BLaER1 (cell line): ENCODE measurements at regions not wholly inside any gene's neighbourhood (a gene's known extent, or its start where the extent isn't known, plus 50 kb on each side); places are given as distances from the start of the nearest gene placed in this dataset.

Source experiments
- H3K27ac ChIP-seq: shearing (Covaris generic); formaldehyde crosslinking; 2 replicates; pipeline ENCODE4 v1.8.1; 2022
- H3K27me3 ChIP-seq: shearing (Covaris generic); formaldehyde crosslinking; 2 replicates; pipeline ENCODE4 v1.8.1; 2022
- H3K36me3 ChIP-seq: shearing (Covaris generic); formaldehyde crosslinking; 2 replicates; pipeline ENCODE4 v1.8.1; 2022
- H3K4me1 ChIP-seq: shearing (Covaris generic); formaldehyde crosslinking; 2 replicates; pipeline ENCODE4 v1.8.1; 2022
- H3K4me2 ChIP-seq: shearing (Covaris generic); formaldehyde crosslinking; 2 replicates; pipeline ENCODE4 v1.8.1; 2022
- H3K4me3 ChIP-seq: shearing (Covaris generic); formaldehyde crosslinking; 2 replicates; pipeline ENCODE4 v1.8.1; 2022
- H3K9ac ChIP-seq: shearing (Covaris generic); formaldehyde crosslinking; 2 replicates; pipeline ENCODE4 v1.8.1; 2022
- H3K9me3 ChIP-seq: shearing (Covaris generic); formaldehyde crosslinking; 2 replicates; pipeline ENCODE4 v1.8.1; 2022
- H4K20me1 ChIP-seq: shearing (Covaris generic); formaldehyde crosslinking; 2 replicates; pipeline ENCODE4 v1.8.1; 2022
- Cebpa-rat ChIP-seq: shearing (Covaris generic); IDR thresholded peaks from 2 replicates; pipeline ENCODE4 v1.8.1; 2022

DNA sequence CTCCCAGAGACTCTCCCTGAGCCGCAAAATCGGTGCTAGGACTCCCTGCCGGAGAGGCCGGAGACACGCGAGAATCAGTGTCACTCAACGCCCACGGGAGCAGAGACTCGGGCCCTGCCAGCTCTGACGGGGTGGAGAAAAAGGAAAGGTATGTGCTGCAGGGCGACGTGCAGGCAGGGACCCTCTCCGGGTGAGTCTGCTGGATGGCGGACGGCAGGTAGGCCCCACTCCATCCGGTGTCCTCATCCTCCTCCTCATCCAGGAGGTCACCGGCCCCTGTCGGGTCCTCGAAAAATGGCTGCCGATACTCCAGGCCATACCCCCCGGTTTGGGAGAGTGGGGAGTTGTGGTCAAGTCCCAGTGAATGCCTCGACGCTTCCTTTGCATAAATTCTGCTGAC lies 110.7 kb downstream of the PMAIP1 start:
- no peak overlapping the region for H3K4me3 ChIP-seq
- H3K4me1 ChIP-seq, result no peaks in the 10 kb centered on the region
- TF ChIP-seq Cebpa-rat, result no peak
- H3K36me3 ChIP-seq, result no peaks in the 10 kb centered on the region
- no peak overlapping the region for H3K4me2 ChIP-seq
- peaks cover 18% of the 10 kb centered on the region for H3K9me3 ChIP-seq
- H4K20me1 ChIP-seq, result no peaks in the 10 kb centered on the region
- no peak overlapping the region for H3K27ac ChIP-seq
- no peaks in the 10 kb centered on the region for H3K27me3 ChIP-seq
- no peak overlapping the region for H3K9ac ChIP-seq

DNA sequence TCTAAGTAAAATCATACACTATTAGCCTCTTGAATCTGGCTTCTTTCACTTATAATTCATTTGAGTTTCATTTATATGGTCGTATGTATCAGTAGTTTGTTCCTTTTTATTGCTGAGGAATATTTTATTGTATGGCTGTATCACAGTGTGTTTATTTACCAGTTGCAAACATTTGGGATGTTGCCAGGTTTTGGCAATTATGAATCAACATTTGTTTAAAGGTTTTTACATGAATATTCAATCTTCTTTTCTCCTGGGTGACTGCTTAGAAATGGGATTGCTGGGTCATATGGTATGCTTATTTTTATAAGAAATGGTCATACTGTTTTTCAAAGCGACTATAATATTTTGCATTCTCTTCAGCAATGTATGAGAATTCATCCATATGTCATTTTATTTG lies 107.9 kb downstream of the PMAIP1 start:
- Histone ChIP-seq H3K27ac (no peak overlapping the region), H3K4me1 (no peaks in the 10 kb centered on the region), H3K9ac (no peak overlapping the region), H3K4me2 (no peak overlapping the region), H4K20me1 (no peaks in the 10 kb centered on the region), H3K36me3 (no peaks in the 10 kb centered on the region), H3K4me3 (no peak overlapping the region), H3K27me3 (no peaks in the 10 kb centered on the region), H3K9me3 (peaks cover 35% of the 10 kb centered on the region)
- TF ChIP-seq Cebpa-rat, result no peak

GRCh38 chr18:60003610-60004185 lies 103.9 kb downstream of the PMAIP1 start:
- Histone ChIP-seq H3K9ac (no peak overlapping the region), H3K4me3 (no peak overlapping the region)

GRCh38 chr18:59996370-59996966 lies 96.7 kb downstream of the PMAIP1 start:
- no peak overlapping the region for H3K4me2 ChIP-seq
- H4K20me1 ChIP-seq, result no peaks in the 10 kb centered on the region
- no peaks in the 10 kb centered on the region for H3K36me3 ChIP-seq
- H3K4me3 ChIP-seq, result no peak overlapping the region
- no peaks in the 10 kb centered on the region for H3K9me3 ChIP-seq
- no peak for TF ChIP-seq Cebpa-rat
- H3K4me1 ChIP-seq, result no peaks in the 10 kb centered on the region
- H3K27me3 ChIP-seq, result no peaks in the 10 kb centered on the region
- H3K27ac ChIP-seq, result no peak overlapping the region
- H3K9ac ChIP-seq, result no peak overlapping the region

More at GRCh38 chr18:60003610-60004185, 103.9 kb downstream of the PMAIP1 start:
- Histone ChIP-seq H3K27me3 (no peaks in the 10 kb centered on the region), H3K4me1 (no peaks in the 10 kb centered on the region), H3K36me3 (no peaks in the 10 kb centered on the region), H3K9me3 (peaks cover 21% of the 10 kb centered on the region), H3K4me2 (no peak overlapping the region), H3K27ac (no peak overlapping the region), H4K20me1 (no peaks in the 10 kb centered on the region)
- no peak for TF ChIP-seq Cebpa-rat

GRCh38 chr18:59994357-59994756 lies 94.6 kb downstream of the PMAIP1 start:
- Histone ChIP-seq H3K4me2 (no peak overlapping the region), H3K36me3 (no peaks in the 10 kb centered on the region), H4K20me1 (no peaks in the 10 kb centered on the region), H3K9me3 (no peaks in the 10 kb centered on the region), H3K4me3 (no peak overlapping the region), H3K27ac (no peak overlapping the region), H3K4me1 (no peaks in the 10 kb centered on the region), H3K27me3 (no peaks in the 10 kb centered on the region), H3K9ac (no peak overlapping the region)
- no peak for TF ChIP-seq Cebpa-rat

GRCh38 chr18:59993560-59993959 lies 93.8 kb downstream of the PMAIP1 start:
- Histone ChIP-seq H3K4me1 (no peaks in the 10 kb centered on the region), H3K36me3 (no peaks in the 10 kb centered on the region), H3K9me3 (no peaks in the 10 kb centered on the region), H3K4me3 (no peak overlapping the region), H3K27ac (no peak overlapping the region), H4K20me1 (no peaks in the 10 kb centered on the region), H3K27me3 (no peaks in the 10 kb centered on the region), H3K4me2 (no peak overlapping the region), H3K9ac (no peak overlapping the region)
- TF ChIP-seq Cebpa-rat, result no peak

DNA sequence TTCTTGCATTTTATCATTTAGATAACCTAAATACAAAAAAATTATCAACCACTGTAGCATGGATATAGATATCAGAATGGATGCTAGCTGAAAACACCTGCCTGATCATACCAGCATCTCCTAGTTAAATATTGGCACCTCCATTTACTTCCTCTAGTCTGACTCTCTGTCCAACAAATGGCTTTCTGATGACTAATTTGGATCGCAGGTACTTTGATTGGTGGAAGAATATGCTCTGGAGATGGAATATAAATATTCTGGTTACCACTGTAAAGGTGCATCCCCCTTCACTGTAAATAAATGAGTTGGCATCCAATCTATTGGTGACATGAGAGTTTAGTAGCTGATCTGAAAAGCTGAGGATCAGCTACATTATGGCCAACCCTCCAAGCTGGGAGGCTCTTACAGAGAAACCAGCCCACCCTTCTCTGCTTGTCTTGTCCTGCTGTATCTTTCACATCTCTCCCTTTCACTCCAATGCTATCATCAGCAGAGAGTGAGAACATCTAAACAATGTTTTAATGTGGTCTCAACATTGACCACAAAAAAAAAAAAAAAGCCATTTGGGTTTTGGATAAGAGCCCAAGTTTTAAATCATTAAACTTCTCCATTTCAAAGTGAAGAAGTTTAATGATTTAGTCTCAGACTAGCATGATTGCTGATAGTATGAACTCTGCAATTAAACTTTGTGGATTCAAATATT lies 90.5 kb downstream of the PMAIP1 start:
- H3K9ac ChIP-seq, result no peak overlapping the region
- no peaks in the 10 kb centered on the region for H3K36me3 ChIP-seq
- no peaks in the 10 kb centered on the region for H3K27me3 ChIP-seq
- no peak for TF ChIP-seq Cebpa-rat
- H3K9me3 ChIP-seq, result no peaks in the 10 kb centered on the region
- no peak overlapping the region for H3K4me3 ChIP-seq
- no peaks in the 10 kb centered on the region for H3K4me1 ChIP-seq
- H3K4me2 ChIP-seq, result no peak overlapping the region
- H4K20me1 ChIP-seq, result no peaks in the 10 kb centered on the region
- no peak overlapping the region for H3K27ac ChIP-seq

GRCh38 chr18:59988098-59988706 lies 88.4 kb downstream of the PMAIP1 start:
- Histone ChIP-seq H3K4me1 (no peaks in the 10 kb centered on the region), H3K4me2 (no peak overlapping the region), H3K9me3 (no peaks in the 10 kb centered on the region), H3K9ac (no peak overlapping the region), H4K20me1 (no peaks in the 10 kb centered on the region), H3K4me3 (no peak overlapping the region), H3K27me3 (no peaks in the 10 kb centered on the region), H3K27ac (no peak overlapping the region), H3K36me3 (no peaks in the 10 kb centered on the region)
- no peak for TF ChIP-seq Cebpa-rat

DNA sequence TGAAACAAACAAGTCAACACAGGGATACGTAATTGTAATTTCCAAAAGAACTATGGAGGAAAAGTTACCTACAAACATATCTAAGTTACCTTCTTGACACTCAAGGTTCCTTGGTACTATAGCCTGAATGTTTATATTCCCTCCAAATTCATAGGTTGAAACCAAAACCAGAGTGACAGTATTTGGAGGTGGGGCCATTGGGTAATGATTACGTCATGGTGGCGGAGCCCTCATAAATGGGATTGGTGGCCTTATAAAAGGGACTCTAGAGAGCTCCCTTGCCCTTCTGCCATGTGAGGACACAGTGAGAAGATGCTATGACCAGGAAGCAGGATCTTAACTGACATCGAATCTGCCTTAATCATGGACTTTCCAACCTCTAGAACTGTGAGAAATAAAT lies 87.3 kb downstream of the PMAIP1 start:
- Histone ChIP-seq H3K9me3 (no peaks in the 10 kb centered on the region), H4K20me1 (no peaks in the 10 kb centered on the region), H3K4me3 (no peak overlapping the region), H3K4me2 (no peak overlapping the region), H3K36me3 (no peaks in the 10 kb centered on the region), H3K4me1 (no peaks in the 10 kb centered on the region), H3K27ac (no peak overlapping the region), H3K9ac (no peak overlapping the region), H3K27me3 (no peaks in the 10 kb centered on the region)
- no peak for TF ChIP-seq Cebpa-rat

- Histone ChIP-seq H3K27me3 (no peaks in the 10 kb centered on the region; the same call in 1 of the 2 replicates), H3K9me3 (no peaks in the 10 kb centered on the region), H3K4me3 (no peak overlapping the region)
Observed at GRCh38 chr18:59986139-59986538, 86.3 kb downstream of the PMAIP1 start.

More at GRCh38 chr18:59986139-59986538, 86.3 kb downstream of the PMAIP1 start:
- H3K4me2 ChIP-seq, result no peak overlapping the region
- TF ChIP-seq Cebpa-rat, result no peak
- H3K4me1 ChIP-seq, result no peaks in the 10 kb centered on the region
- no peak overlapping the region for H3K9ac ChIP-seq
- no peaks in the 10 kb centered on the region for H3K36me3 ChIP-seq
- H4K20me1 ChIP-seq, result no peaks in the 10 kb centered on the region
- H3K27ac ChIP-seq, result no peak overlapping the region
